HepG2 (cell line): ENCODE measurements at regions not wholly inside any gene's neighbourhood (a gene's known extent, or its start where the extent isn't known, plus 50 kb on each side); places are given as distances from the start of the nearest gene placed in this dataset.

Experiments used
- ATAC-seq: fragments of 200-7000 bp; cut with Tn5 transposase; 3 replicates; pipeline ENCODE4 v1.9.1; 2020; ENCODE audit warnings: mild to moderate bottlenecking, moderate library complexity
- BruUV-seq: library from RNA; stranded (reverse); fragments of 400-500 nt; replicated peaks from 2 replicates; lab custom pipeline; 2021; lab: Mats Ljungman, UMichigan
- CTCF ChIA-PET: fragments of 300-600 bp; formaldehyde crosslinking; extraction: SDS; loops from one replicate; lab custom pipeline; 2021; ENCODE audit warnings: low total read pairs, inconsistent platforms, low intra/inter-chr PET ratio; lab: Yijun Ruan, JAX
- POLR2A ChIA-PET: fragments of 350-600 bp; sonication (Branson Sonifier 250); formaldehyde crosslinking; loops from one replicate; lab custom pipeline; 2020; ENCODE audit warnings: antibody characterized with exemption, inconsistent platforms; lab: Yijun Ruan, JAX
- DNase-seq: peaks from one replicate; pipeline ENCODE4 v3.0.0-alpha.2; 2015; ENCODE audit warnings: low spot score
- FAIRE-seq: peaks from 3 replicates; lab custom pipeline; 2011; peaks lifted over from hg19 to GRCh38; lab: Jason Lieb, UNC
- H2AFZ ChIP-seq: one replicate; pipeline ENCODE4 v1.6.1; 2011; ENCODE audit warnings: low read length, inconsistent platforms
- H3K27ac ChIP-seq: fragments of 300-600 bp; 3 replicates; pipeline ENCODE4 v1.8.0; 2011; ENCODE audit warnings: mixed run types, mild to moderate bottlenecking, mixed read lengths, low read length, inconsistent platforms; ENCODE audit not compliant: insufficient read depth; ENCODE audit errors: extremely low read length
- H3K27me3 ChIP-seq, 2 experiments: fragments of 200-600 bp in 1 of 2; 2 replicates in 1 of 2; 3 replicates in 1 of 2; pipeline versions ENCODE4 v1.6.0 to v1.8.0; 2011; ENCODE audit warnings: low read length in 2 of 2, mild to moderate bottlenecking in 2 of 2, moderate library complexity in 2 of 2, inconsistent platforms in 1 of 2; ENCODE audit not compliant: insufficient read depth in 2 of 2, control insufficient read depth in 1 of 2
- H3K36me3 ChIP-seq, 2 experiments: fragments of 200-600 bp in 1 of 2; replicated peaks in 1 of 2; 2 replicates in 1 of 2; 3 replicates in 1 of 2; pipeline versions ENCODE4 v1.5.1 to v1.8.0; 2011; ENCODE audit warnings: low read length in 2 of 2, inconsistent platforms in 1 of 2; ENCODE audit not compliant: insufficient read depth in 2 of 2, control insufficient read depth in 1 of 2
- H3K4me1 ChIP-seq: 2 replicates; pipeline ENCODE4 v1.5.1; 2012; ENCODE audit warnings: low read length, inconsistent platforms; ENCODE audit not compliant: insufficient read depth
- H3K4me2 ChIP-seq: 2 replicates; pipeline ENCODE4 v1.6.0; 2011; ENCODE audit warnings: low read depth, low read length, inconsistent platforms
- H3K4me3 ChIP-seq, 3 experiments: fragments of 200-600 bp in 1 of 3; sonication (generic), shearing (Covaris generic) in 1 of 3; replicated peaks in 1 of 3; 2 replicates each; pipeline ENCODE4 v1.5.1; 2011 to 2016; ENCODE audit warnings: low read length in 3 of 3, inconsistent platforms in 2 of 3, low read depth in 2 of 3, mild to moderate bottlenecking in 2 of 3, control low read depth in 1 of 3, mixed read lengths in 1 of 3; ENCODE audit not compliant: insufficient read depth in 1 of 3
- H3K79me2 ChIP-seq: one replicate; pipeline ENCODE4 v1.6.1; 2011; ENCODE audit warnings: low read length, inconsistent platforms; ENCODE audit not compliant: insufficient read depth
- H3K9ac ChIP-seq: 2 replicates; pipeline ENCODE4 v1.6.0; 2011; ENCODE audit warnings: mild to moderate bottlenecking, low read depth, low read length, inconsistent platforms; ENCODE audit not compliant: insufficient read depth
- H3K9me3 ChIP-seq: 2 replicates; pipeline ENCODE4 v1.5.1; 2012; ENCODE audit warnings: mild to moderate bottlenecking, low read length
- H4K20me1 ChIP-seq: 2 replicates; pipeline ENCODE4 v1.6.0; 2011; ENCODE audit warnings: inconsistent platforms, mild to moderate bottlenecking, low read length, moderate library complexity; ENCODE audit not compliant: insufficient read depth
- CREB1 ChIP-seq, 2 experiments: fragments of 450-650 bp in 1 of 2; IDR thresholded peaks; 2 replicates each; pipeline ENCODE4 v1.6.1; 2016 to 2017; ENCODE audit warnings: control low read depth in 1 of 2, mild to moderate bottlenecking in 1 of 2, missing compliant biosample characterization in 1 of 2, missing genetic modification characterization in 1 of 2
- DBP ChIP-seq: sonication (generic); formaldehyde crosslinking; IDR thresholded peaks from 2 replicates; pipeline ENCODE4 v1.4.0; 2020; ENCODE audit warnings: missing genetic modification reagents; ENCODE audit errors: not compliant biosample characterization
- NAIF1 ChIP-seq: sonication (generic); formaldehyde crosslinking; IDR thresholded peaks from 2 replicates; pipeline ENCODE4 v1.5.0; 2020; ENCODE audit warnings: mild to moderate bottlenecking, missing genetic modification reagents, borderline replicate concordance
- SKI ChIP-seq: fragments of 450-650 bp; IDR thresholded peaks from one replicate; pipeline ENCODE4 v1.6.1; 2018; ENCODE audit warnings: mild to moderate bottlenecking; ENCODE audit not compliant: partially characterized antibody
- ZNF230 ChIP-seq: sonication (generic); formaldehyde crosslinking; IDR thresholded peaks from 2 replicates; pipeline ENCODE4 v1.4.0; 2020; ENCODE audit warnings: mild to moderate bottlenecking, missing genetic modification reagents
- ZNF724P ChIP-seq: sonication (generic); formaldehyde crosslinking; IDR thresholded peaks from 2 replicates; pipeline ENCODE4 v1.8.0; 2022; ENCODE audit warnings: missing genetic modification reagents, borderline replicate concordance
- WGBS: methylation state at CpG from one replicate; pipeline ENCODE4 v1.1.6; 2017; ENCODE audit warnings: low lambda C conversion rate; 5-methylcytosine and 5-hydroxymethylcytosine counted together
- in situ Hi-C: cut with HindIII; loops from 2 replicates; pipeline ENCODE4 v1.10.0; 2017; ENCODE audit warnings: low pct_unique_long_range_greater_than_20kb; ENCODE audit not compliant: extremely low pct_ligation_motif_present
- intact Hi-C: fragments of 100-400 bp; cut with micrococcal nuclease; formaldehyde crosslinking; loops from one replicate; pipeline ENCODE4 v1.10.0; 2022; ENCODE audit not compliant: unreplicated experiment

- TF ChIP-seq SKI (no peak), NAIF1 (CRISPR knock-in tag) (no peak), ZNF230 (CRISPR knock-in tag) (no peak)
Measured at GRCh38 chr5:40288800-40289485, 390.8 kb upstream of the PTGER4 start (continued).

- Histone ChIP-seq H3K36me3 (no peaks in the 10 kb centered on the region), H3K27ac (no peak overlapping the region), H3K79me2 (no peaks in the 10 kb centered on the region), H3K4me2 (no peak overlapping the region), H3K9ac (no peak overlapping the region), H3K9me3 (no peaks in the 10 kb centered on the region), H3K4me3 (no peak overlapping the region), H3K27me3 (no peaks in the 10 kb centered on the region), H3K4me1 (no peaks in the 10 kb centered on the region), H4K20me1 (no peaks in the 10 kb centered on the region), H2AFZ (no peak overlapping the region)
- WGBS: 20% methylated on average over 3 of the region's 3 CpGs
- BruUV-seq: no TSS peak
- no peak for DNase-seq
- intact Hi-C loops (no loop called here), in situ Hi-C loops (no loop called here)
- TF ChIP-seq CREB1 (IDR thresholded peaks at IDR 0.05) (peak; percentile 63), CREB1 (CRISPR knock-in tag; IDR thresholded peaks at IDR 0.05) (no peak), DBP (CRISPR knock-in tag) (no peak), ZNF724P (CRISPR knock-in tag) (no peak)
- no peak for ATAC-seq
- CTCF ChIA-PET: no interaction called here
- POLR2A ChIA-PET: no interaction called here
- FAIRE-seq: no peak
Measured at GRCh38 chr5:40284863-40285262, 394.9 kb upstream of the PTGER4 start.
